WERI-Rb-1 (cell line): ENCODE measurements at regions not wholly inside any gene's neighbourhood (a gene's known extent, or its start where the extent isn't known, plus 50 kb on each side); places are given as distances from the start of the nearest gene placed in this dataset.

Experiments
- DNase-seq: peaks from one replicate; pipeline ENCODE4 v3.0.0-alpha.2; 2020
- H3K27ac ChIP-seq: fragments of 250-450 bp; sonication (Bioruptor Pico); 2 replicates; pipeline ENCODE4 v1.5.1; 2020; ENCODE audit warnings: mild to moderate bottlenecking, moderate library complexity
- H3K27me3 ChIP-seq: fragments of 250-450 bp; sonication (Bioruptor Pico); 2 replicates; pipeline ENCODE4 v1.5.1; 2021; ENCODE audit warnings: mild to moderate bottlenecking, low read depth, moderate library complexity; ENCODE audit not compliant: insufficient read depth, severe bottlenecking
- H3K36me3 ChIP-seq: fragments of 250-450 bp; sonication (Bioruptor Pico); 2 replicates; pipeline ENCODE4 v1.5.1; 2020; ENCODE audit warnings: mild to moderate bottlenecking, moderate library complexity
- H3K4me3 ChIP-seq: 2 replicates; pipeline ENCODE4 v1.5.1; 2011; ENCODE audit warnings: low read depth, mild to moderate bottlenecking, control low read depth, low read length
- H3K9me3 ChIP-seq: fragments of 250-450 bp; sonication (Bioruptor Pico); 2 replicates; pipeline ENCODE4 v1.5.1; 2021; ENCODE audit warnings: mild to moderate bottlenecking, moderate library complexity; ENCODE audit not compliant: severe bottlenecking
- CTCF ChIP-seq: IDR thresholded peaks from 2 replicates; pipeline ENCODE4 v1.5.1; 2011; ENCODE audit warnings: low read depth, mild to moderate bottlenecking, control low read depth, inconsistent platforms, low read length

GRCh38 chr6:14399635-14400034 lies 282.1 kb downstream of the CD83 start:
- no peak for TF ChIP-seq CTCF
- Histone ChIP-seq H3K4me3 (no peak overlapping the region), H3K27me3 (no peaks in the 10 kb centered on the region), H3K27ac (no peak overlapping the region), H3K9me3 (no peaks in the 10 kb centered on the region), H3K36me3 (no peaks in the 10 kb centered on the region)
- no peak for DNase-seq

GRCh38 chr6:14401246-14401645 lies 283.7 kb downstream of the CD83 start:
- Histone ChIP-seq H3K9me3 (no peaks in the 10 kb centered on the region), H3K27ac (no peak overlapping the region), H3K4me3 (no peak overlapping the region), H3K36me3 (no peaks in the 10 kb centered on the region), H3K27me3 (no peaks in the 10 kb centered on the region)
- no peak for DNase-seq
- TF ChIP-seq CTCF = no peak

GRCh38 chr6:14406614-14407331 lies 289.2 kb downstream of the CD83 start:
- H3K27me3 ChIP-seq = no peaks in the 10 kb centered on the region
- H3K9me3 ChIP-seq = no peaks in the 10 kb centered on the region
- H3K36me3 ChIP-seq = no peaks in the 10 kb centered on the region
- no peak for DNase-seq
- no peak overlapping the region for H3K27ac ChIP-seq
- no peak overlapping the region for H3K4me3 ChIP-seq
- no peak for TF ChIP-seq CTCF

- DNase-seq = no peak
- Histone ChIP-seq H3K27me3 (no peaks in the 10 kb centered on the region), H3K9me3 (no peaks in the 10 kb centered on the region), H3K27ac (no peak overlapping the region), H3K4me3 (no peak overlapping the region), H3K36me3 (no peaks in the 10 kb centered on the region)
- no peak for TF ChIP-seq CTCF
These were observed 290.9 kb downstream of the CD83 start for GRCh38 chr6:14408446-14408845.

GRCh38 chr6:14412026-14412425 lies 294.5 kb downstream of the CD83 start:
- no peak for DNase-seq
- Histone ChIP-seq H3K9me3 (no peaks in the 10 kb centered on the region), H3K4me3 (no peak overlapping the region), H3K27me3 (no peaks in the 10 kb centered on the region), H3K36me3 (no peaks in the 10 kb centered on the region), H3K27ac (no peak overlapping the region)
- no peak for TF ChIP-seq CTCF

GRCh38 chr6:14415452-14415851 lies 297.9 kb downstream of the CD83 start:
- no peaks in the 10 kb centered on the region for H3K9me3 ChIP-seq
- no peak overlapping the region for H3K27ac ChIP-seq
- no peaks in the 10 kb centered on the region for H3K36me3 ChIP-seq
- no peak for DNase-seq
- TF ChIP-seq CTCF = no peak
- H3K4me3 ChIP-seq = no peak overlapping the region
- H3K27me3 ChIP-seq = no peaks in the 10 kb centered on the region
